Astrocyte of the spinal cord (primary cell): ENCODE measurements at regions not wholly inside any gene's neighbourhood (a gene's known extent, or its start where the extent isn't known, plus 50 kb on each side); places are given as distances from the start of the nearest gene placed in this dataset.

Experiments
- DNase-seq: peaks from one replicate; pipeline ENCODE4 v3.0.0; 2011; ENCODE audit warnings: low read depth, low spot score
- H3K4me3 ChIP-seq: 2 replicates; pipeline ENCODE4 v1.5.1; 2011; ENCODE audit warnings: low read depth, mild to moderate bottlenecking, low read length, moderate library complexity
- in situ Hi-C: cut with HindIII; loops from 2 replicates; pipeline ENCODE4 v1.10.0; 2017; ENCODE audit warnings: low sequenced_read_pairs
- TF ChIP-seq, protein P1 (sequence below): IDR thresholded peaks from 2 replicates; pipeline ENCODE4 v1.5.1; 2012; ENCODE audit warnings: low read depth, mild to moderate bottlenecking, low read length, inconsistent platforms

- DNase-seq = no peak
- in situ Hi-C loops = no loop called here
Observed at GRCh38 chr1:212520746-212521145, 87.8 kb upstream of the ATF3 start.

DNA sequence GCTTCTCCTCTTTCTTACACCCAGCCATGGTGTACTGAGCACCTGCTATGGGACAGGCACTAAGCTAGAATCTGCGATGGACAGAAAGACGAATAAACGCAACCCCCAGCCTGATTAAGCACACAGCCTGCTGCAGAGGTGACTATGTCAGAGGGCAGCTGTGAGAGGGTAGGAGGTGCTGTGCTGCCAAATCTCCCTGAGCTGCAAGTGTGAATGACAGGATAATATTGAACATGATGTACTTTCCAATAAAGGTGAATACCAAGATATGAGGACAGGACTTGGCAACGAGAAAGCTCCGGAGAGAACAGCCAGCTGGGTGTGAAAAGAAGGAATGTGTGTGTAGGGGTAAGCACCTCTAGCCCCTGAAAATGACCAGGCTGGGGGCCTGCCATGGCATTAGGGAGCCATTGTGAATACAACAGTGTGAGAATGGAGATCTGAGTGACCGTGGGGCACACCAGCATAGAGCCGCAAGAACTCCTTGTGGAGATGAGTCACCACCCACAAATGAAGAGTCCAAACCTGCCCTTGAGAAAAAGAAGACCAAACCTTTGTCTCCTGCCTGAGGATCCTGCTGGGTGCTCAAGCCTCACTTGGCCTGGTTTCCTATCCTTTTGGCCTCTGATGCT lies 83.0 kb upstream of the ATF3 start:
- peak; percentile 60 for DNase-seq
- TF ChIP-seq, protein P1, sequence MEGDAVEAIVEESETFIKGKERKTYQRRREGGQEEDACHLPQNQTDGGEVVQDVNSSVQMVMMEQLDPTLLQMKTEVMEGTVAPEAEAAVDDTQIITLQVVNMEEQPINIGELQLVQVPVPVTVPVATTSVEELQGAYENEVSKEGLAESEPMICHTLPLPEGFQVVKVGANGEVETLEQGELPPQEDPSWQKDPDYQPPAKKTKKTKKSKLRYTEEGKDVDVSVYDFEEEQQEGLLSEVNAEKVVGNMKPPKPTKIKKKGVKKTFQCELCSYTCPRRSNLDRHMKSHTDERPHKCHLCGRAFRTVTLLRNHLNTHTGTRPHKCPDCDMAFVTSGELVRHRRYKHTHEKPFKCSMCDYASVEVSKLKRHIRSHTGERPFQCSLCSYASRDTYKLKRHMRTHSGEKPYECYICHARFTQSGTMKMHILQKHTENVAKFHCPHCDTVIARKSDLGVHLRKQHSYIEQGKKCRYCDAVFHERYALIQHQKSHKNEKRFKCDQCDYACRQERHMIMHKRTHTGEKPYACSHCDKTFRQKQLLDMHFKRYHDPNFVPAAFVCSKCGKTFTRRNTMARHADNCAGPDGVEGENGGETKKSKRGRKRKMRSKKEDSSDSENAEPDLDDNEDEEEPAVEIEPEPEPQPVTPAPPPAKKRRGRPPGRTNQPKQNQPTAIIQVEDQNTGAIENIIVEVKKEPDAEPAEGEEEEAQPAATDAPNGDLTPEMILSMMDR = no peak
- in situ Hi-C loops = no loop called here
- H3K4me3 ChIP-seq = no peak overlapping the region

More at GRCh38 chr1:212520746-212521145, 87.8 kb upstream of the ATF3 start:
- H3K4me3 ChIP-seq = no peak overlapping the region
- TF ChIP-seq, protein P1 = no peak

DNA sequence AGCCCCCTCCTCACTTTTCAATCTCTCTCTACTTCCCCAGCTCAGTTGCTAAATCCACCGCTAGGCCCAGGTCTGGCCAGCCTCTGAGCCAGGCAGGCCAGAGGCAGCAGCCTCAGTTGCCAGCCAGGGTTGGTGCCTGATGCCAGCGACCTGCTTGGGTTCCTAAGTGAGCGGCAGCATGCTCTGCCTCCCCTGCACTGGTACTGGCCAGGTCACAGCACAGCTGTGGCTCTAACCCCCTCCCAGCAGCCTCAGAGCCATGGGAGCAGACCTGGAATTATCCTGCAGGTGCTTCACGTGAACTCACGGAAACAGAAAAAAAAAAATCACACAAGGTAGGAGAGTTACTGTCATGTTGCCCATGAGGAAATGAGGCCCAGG lies 82.5 kb upstream of the ATF3 start:
- in situ Hi-C loops = no loop called here

DNA sequence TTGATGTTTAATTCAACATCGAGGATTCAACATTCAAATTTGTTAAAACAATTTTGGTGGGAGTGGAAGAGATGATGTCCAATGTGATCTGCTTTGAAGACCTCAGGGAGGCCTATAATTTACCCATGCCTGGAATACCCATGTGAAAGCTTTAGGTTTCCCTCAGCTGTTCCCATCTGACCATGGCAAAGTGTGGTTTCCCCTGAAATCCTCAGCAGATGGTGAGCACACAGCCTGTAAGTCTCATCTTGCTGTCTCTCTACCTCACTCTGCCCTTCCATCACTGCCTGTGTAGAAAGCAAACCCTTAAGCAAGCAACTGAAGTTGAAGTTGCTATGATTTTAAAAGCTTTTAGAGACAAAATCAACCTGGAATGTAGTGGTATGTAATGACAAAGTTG lies 80.1 kb upstream of the ATF3 start:
- in situ Hi-C loops = no loop called here
- no peak for DNase-seq
- TF ChIP-seq, protein P1 = no peak
- H3K4me3 ChIP-seq = no peak overlapping the region

More for the DNA sequence above, 82.5 kb upstream of the ATF3 start:
- TF ChIP-seq, protein P1 = no peak
- no peak for DNase-seq
- no peak overlapping the region for H3K4me3 ChIP-seq

DNA sequence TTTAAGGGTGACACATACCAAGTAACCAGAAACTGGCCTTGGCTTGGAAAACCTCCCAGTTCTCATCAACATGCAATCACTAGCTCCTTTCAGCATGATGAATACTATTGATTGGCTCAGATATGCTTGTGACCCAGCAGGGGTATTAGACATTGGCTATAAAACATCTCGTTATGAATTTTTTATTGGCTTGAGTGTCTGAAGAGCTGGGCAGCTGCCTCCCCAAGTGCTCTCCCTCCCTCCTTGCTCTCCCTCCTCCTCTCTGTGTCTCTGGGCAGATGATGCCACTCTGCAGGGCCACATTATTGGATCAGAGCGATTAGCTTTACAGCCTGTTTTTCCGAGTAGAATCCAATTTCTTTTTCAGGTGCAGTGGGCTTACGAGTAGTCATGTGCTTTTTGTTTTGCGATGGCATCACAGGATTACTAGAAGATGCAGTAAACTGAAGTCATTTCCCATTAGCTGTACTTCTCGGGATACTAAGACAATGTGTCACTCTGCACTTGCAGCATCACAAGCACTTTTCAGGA lies 79.3 kb upstream of the ATF3 start:
- H3K4me3 ChIP-seq = no peak overlapping the region
- peak; percentile 51 for DNase-seq
- TF ChIP-seq, protein P1 = no peak
- in situ Hi-C loops = no loop called here

GRCh38 chr1:212531267-212531666 lies 77.3 kb upstream of the ATF3 start:
- no peak for DNase-seq
- no peak overlapping the region for H3K4me3 ChIP-seq
- in situ Hi-C loops = no loop called here
- TF ChIP-seq, protein P1 = no peak
